ENCODE measurements at regions not wholly inside any gene's neighbourhood (a gene's known extent, or its start where the extent isn't known, plus 50 kb on each side); places are given as distances from the start of the nearest gene placed in this dataset.

DNA sequence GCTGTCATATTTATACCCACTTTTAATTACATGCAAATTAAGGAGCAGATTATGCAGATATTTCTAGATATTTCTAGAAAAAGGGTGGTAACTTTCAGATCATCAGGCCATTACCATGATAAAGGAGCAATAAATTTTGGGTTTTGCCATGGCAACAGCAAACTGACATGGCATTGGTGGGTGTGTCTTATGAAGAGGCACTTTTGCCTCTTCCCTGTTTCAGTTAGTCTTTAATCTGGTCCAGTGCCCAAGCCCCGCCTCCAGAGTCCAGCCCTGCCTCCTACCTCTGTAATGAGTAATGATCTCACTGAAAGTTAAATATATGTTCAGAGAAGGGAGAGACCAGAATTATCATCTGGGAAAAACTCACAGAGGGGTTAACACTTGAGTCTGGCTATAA, 124.8 kb downstream of the SCG2 start:
- TF ChIP-seq JUN (CRISPR knock-in tag; IDR thresholded peaks at IDR 0.05) (no peak), FOXK1 (CRISPR knock-in tag; IDR thresholded peaks at IDR 0.05) (no peak)
- TF ChIP-seq, protein P1, sequence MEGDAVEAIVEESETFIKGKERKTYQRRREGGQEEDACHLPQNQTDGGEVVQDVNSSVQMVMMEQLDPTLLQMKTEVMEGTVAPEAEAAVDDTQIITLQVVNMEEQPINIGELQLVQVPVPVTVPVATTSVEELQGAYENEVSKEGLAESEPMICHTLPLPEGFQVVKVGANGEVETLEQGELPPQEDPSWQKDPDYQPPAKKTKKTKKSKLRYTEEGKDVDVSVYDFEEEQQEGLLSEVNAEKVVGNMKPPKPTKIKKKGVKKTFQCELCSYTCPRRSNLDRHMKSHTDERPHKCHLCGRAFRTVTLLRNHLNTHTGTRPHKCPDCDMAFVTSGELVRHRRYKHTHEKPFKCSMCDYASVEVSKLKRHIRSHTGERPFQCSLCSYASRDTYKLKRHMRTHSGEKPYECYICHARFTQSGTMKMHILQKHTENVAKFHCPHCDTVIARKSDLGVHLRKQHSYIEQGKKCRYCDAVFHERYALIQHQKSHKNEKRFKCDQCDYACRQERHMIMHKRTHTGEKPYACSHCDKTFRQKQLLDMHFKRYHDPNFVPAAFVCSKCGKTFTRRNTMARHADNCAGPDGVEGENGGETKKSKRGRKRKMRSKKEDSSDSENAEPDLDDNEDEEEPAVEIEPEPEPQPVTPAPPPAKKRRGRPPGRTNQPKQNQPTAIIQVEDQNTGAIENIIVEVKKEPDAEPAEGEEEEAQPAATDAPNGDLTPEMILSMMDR (IDR thresholded peaks at IDR 0.05) = no peak
